Thyroid gland (tissue), 4 donors: ENCODE measurements at regions not wholly inside any gene's neighbourhood (a gene's known extent, or its start where the extent isn't known, plus 50 kb on each side); places are given as distances from the start of the nearest gene placed in this dataset.
"Not testable (repeated sequence)": the region's sequence is repeated elsewhere in the genome, so short reads cannot be mapped to it uniquely, and the experiment has no call there.

Experiments
- DNase-seq, 2 donors: peaks; one replicate each; pipeline ENCODE4 v3.0.0-alpha.2; 2019
- H3K27ac ChIP-seq, 3 donors: fragments of 200-600 bp; sonication (generic); 1 replicate in 2 of 3; 2 replicates in 1 of 3; pipeline ENCODE4 v1.5.1; 2016 to 2019; ENCODE audit warnings: mild to moderate bottlenecking in 1 of 3, moderate library complexity in 1 of 3
- H3K27me3 ChIP-seq: fragments of 200-600 bp; sonication (generic); one replicate; pipeline ENCODE4 v1.5.1; 2019
- H3K36me3 ChIP-seq, 2 donors: fragments of 200-600 bp; sonication (generic); one replicate each; pipeline ENCODE4 v1.5.1; 2016 to 2019
- H3K4me1 ChIP-seq, 2 donors: fragments of 200-600 bp; sonication (generic); one replicate each; pipeline ENCODE4 v1.5.1; 2017 to 2019
- H3K4me3 ChIP-seq, 3 donors: fragments of 200-600 bp; sonication (generic); replicated peaks in 1 of 3; 1 replicate in 2 of 3; 2 replicates in 1 of 3; pipeline ENCODE4 v1.5.1; 2016; ENCODE audit warnings: mild to moderate bottlenecking in 1 of 3
- H3K9me3 ChIP-seq: fragments of 200-600 bp; sonication (generic); one replicate; pipeline ENCODE4 v1.5.1; 2017
- POLR2A ChIP-seq, 2 donors: fragments of 450-650 bp; IDR thresholded peaks; one replicate each; pipeline ENCODE4 v1.6.1; 2017; ENCODE audit warnings: antibody characterized with exemption in 2 of 2, mild to moderate bottlenecking in 2 of 2, moderate library complexity in 1 of 2
- WGBS, 2 donors: methylation state at CpG; one replicate each; pipeline ENCODE4 v1.1.5; 2017; 5-methylcytosine and 5-hydroxymethylcytosine counted together
- intact Hi-C: fragments of 100-400 bp; cut with DNase I; formaldehyde crosslinking; loops from one replicate; pipeline ENCODE4 v1.15.1; 2023
- TF ChIP-seq, protein P1 (sequence below), 6 experiments: fragments of 200-600 bp in 3 of 6; fragments of 450-650 bp in 3 of 6; sonication (generic) in 3 of 6; IDR thresholded peaks; one replicate each; pipeline ENCODE4 v1.5.1; 2016 to 2019; ENCODE audit warnings: antibody characterized with exemption in 6 of 6, mild to moderate bottlenecking in 2 of 6, inconsistent platforms in 1 of 6, moderate library complexity in 1 of 6

DNA sequence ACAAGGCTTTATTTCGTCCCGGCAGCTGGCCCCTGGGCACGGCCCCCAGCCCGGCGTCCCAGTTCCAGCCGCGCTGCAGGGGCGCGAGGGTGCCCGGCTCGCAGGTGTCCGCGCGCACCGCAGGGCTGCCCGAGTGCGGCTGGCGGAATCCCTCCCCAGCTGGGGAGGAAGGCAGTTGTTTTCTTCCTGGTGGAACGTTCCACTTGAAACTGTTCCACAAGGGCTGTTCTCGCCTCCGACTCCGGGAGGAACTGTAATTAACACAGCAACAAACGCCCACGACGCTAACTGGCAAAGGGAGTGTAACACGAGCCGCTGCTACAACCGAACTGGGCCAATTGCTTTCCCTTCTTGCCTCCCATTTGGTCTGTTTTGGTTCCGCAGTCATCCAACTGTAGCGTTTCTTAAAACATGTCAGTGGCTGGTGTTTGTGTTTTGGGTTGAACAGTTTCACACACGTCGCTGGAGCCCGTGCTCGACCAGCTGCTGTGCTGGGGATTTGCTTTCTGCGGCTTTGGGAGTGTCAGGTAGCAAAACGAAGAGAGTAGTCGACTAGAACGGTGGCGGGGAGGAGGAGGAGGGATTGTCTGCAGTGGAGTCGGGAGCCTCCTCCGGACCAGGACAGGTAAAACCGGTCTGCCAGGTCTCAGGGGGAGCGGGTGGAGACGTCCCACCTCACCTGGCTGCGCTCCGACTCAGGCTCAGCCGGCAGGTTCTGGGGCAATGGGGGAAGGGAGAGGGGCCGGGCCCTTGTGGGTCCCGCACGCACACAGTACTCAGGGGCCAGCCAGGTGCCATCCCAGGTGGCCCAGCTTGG lies 131.6 kb upstream of the NIPBL start:
- Histone ChIP-seq H3K4me1 (peaks cover 20 to 35% of the 10 kb centered on the region in 2 donors), H3K9me3 (no peaks in the 10 kb centered on the region), H3K27ac (peak overlapping the region; percentile 86 to 94 (median 92)), H3K27me3 (no peaks in the 10 kb centered on the region), H3K4me3 (peak overlapping the region in 2 of 3 donors; percentile 32 to 37), H3K36me3 (no peaks in the 10 kb centered on the region)
- intact Hi-C loops = no loop called here
- 1 to 2% methylated on average over 29 to 31 of the region's 50 CpGs for WGBS, 2 donors
- peak; percentile 29 to 66 for TF ChIP-seq POLR2A (IDR thresholded peaks at IDR 0.05)
- TF ChIP-seq, protein P1, sequence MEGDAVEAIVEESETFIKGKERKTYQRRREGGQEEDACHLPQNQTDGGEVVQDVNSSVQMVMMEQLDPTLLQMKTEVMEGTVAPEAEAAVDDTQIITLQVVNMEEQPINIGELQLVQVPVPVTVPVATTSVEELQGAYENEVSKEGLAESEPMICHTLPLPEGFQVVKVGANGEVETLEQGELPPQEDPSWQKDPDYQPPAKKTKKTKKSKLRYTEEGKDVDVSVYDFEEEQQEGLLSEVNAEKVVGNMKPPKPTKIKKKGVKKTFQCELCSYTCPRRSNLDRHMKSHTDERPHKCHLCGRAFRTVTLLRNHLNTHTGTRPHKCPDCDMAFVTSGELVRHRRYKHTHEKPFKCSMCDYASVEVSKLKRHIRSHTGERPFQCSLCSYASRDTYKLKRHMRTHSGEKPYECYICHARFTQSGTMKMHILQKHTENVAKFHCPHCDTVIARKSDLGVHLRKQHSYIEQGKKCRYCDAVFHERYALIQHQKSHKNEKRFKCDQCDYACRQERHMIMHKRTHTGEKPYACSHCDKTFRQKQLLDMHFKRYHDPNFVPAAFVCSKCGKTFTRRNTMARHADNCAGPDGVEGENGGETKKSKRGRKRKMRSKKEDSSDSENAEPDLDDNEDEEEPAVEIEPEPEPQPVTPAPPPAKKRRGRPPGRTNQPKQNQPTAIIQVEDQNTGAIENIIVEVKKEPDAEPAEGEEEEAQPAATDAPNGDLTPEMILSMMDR (IDR thresholded peaks at IDR 0.05) = peak in 3 of 6 experiments; percentile 28 to 72 (median 65)
- peak; percentile 99 for DNase-seq

- intact Hi-C loops = not testable (repeated sequence)
- 99 to 100% methylated on average over 3 of the region's 4 CpGs for WGBS, 2 donors
These were observed 128.8 kb upstream of the NIPBL start for GRCh38 chr5:36747794-36748193.

DNA sequence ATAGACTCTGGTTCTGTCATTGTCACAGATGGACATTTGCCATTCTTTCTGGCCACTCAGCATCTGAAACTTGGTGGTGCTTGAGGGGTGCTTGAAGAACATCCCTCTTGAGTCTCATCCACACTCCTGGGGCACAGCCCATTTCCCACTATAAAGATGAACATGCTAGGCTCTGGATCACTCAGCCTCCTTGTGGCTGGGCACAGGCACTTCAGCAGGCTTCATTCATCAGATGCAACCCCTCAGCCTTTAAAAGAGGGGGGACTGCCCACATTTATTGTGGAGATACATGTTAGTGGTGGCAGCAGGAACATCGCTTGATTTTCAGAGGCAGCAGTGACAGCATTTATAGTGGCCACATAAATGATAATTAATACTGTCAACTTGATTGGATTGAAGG lies 124.7 kb upstream of the NIPBL start:
- 89 to 100% methylated on average over 1 of the region's 1 CpG for WGBS, 2 donors
- intact Hi-C loops = no loop called here
- H3K4me3 ChIP-seq = no peak overlapping the region
- H3K36me3 ChIP-seq = no peaks in the 10 kb centered on the region
- no peak overlapping the region for H3K27ac ChIP-seq
- DNase-seq = no peak
- no peaks in the 10 kb centered on the region for H3K4me1 ChIP-seq
- TF ChIP-seq POLR2A (IDR thresholded peaks at IDR 0.05) = no peak
- TF ChIP-seq, protein P1 (IDR thresholded peaks at IDR 0.05) = no peak
- no peaks in the 10 kb centered on the region for H3K9me3 ChIP-seq
- H3K27me3 ChIP-seq = no peaks in the 10 kb centered on the region

More at GRCh38 chr5:36747794-36748193, 128.8 kb upstream of the NIPBL start:
- H3K27me3 ChIP-seq, H3K36me3 ChIP-seq, DNase-seq, H3K4me3 ChIP-seq, H3K27ac ChIP-seq, H3K9me3 ChIP-seq: not testable (repeated sequence)
- H3K4me1 ChIP-seq = peaks cover 20 to 31% of the 10 kb centered on the region in 2 donors

DNA sequence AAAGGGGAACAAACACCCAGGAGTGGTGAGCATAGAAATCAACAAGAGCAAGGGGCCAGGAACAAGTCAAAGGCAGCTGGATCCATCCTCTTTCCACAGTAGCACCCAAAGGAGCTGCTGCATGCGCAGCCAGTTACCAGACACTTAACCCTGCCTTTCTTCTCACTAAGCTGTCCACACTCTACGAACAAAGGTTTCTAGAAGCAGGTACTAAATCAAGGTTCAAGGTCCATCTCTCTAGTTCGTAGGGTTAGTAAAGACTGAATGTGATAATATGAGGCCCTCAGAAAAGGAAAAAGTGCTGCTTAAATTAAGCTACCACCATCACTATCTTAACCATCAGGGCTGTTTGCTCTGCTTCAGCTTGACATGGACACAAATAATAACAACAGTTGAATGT lies 121.2 kb upstream of the NIPBL start:
- WGBS, 2 donors = 82 to 85% methylated on average over 3 of the region's 3 CpGs
- Histone ChIP-seq H3K36me3 (no peaks in the 10 kb centered on the region), H3K4me1 (no peaks in the 10 kb centered on the region), H3K27ac (no peak overlapping the region), H3K4me3 (no peak overlapping the region), H3K9me3 (no peaks in the 10 kb centered on the region), H3K27me3 (no peaks in the 10 kb centered on the region)
- TF ChIP-seq, protein P1 (IDR thresholded peaks at IDR 0.05) = no peak
- no peak for TF ChIP-seq POLR2A (IDR thresholded peaks at IDR 0.05)
- intact Hi-C loops = no loop called here
- DNase-seq = no peak

DNA sequence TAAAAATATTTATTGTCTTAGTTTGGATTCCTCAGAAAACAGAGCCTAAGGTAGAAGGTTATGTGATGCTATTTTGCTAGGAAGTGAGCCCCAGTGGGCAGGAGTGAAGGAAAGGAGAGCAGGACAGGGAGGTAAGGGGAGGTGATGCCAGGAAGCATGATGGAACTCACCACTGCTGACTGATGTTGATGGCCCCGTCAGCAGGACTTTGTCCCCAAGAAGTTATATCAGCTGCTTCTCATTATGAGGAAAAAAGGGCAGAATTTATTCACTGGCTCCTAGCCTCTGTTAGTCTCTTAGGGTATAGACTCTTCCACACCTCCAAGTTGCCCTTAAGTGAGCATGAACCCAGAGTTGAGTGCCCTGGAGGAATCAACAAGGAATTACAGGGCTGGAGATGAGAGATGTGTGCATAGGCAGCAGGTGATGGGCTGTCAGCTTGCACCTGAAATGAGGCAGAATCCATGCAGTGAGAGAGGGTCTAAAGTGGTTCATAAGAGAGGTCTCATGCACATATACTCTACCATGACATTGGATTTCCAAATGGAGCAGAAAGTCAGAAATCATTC lies 120.6 kb upstream of the NIPBL start:
- no peak for DNase-seq
- Histone ChIP-seq H3K4me1 (no peaks in the 10 kb centered on the region), H3K27ac (no peak overlapping the region), H3K36me3 (no peaks in the 10 kb centered on the region), H3K9me3 (no peaks in the 10 kb centered on the region), H3K27me3 (no peaks in the 10 kb centered on the region), H3K4me3 (no peak overlapping the region)
- 56 to 86% methylated on average over 1 of the region's 1 CpG for WGBS, 2 donors
- intact Hi-C loops = no loop called here
- TF ChIP-seq, protein P1 (IDR thresholded peaks at IDR 0.05) = no peak
